Heart left ventricle (tissue), 13 donors: ENCODE measurements at regions not wholly inside any gene's neighbourhood (a gene's known extent, or its start where the extent isn't known, plus 50 kb on each side); places are given as distances from the start of the nearest gene placed in this dataset.

Experiments used
- CTCF ChIP-seq, 12 donors: fragments of 200-600 bp; sonication (generic) in 4 of 12; IDR thresholded peaks; one replicate each; pipeline versions ENCODE4 v1.5.0 to v1.8.0; 2018 to 2022; ENCODE audit warnings: antibody characterized with exemption in 12 of 12, mild to moderate bottlenecking in 5 of 12
- POLR2A ChIP-seq, 2 donors: fragments of 450-650 bp; IDR thresholded peaks; one replicate each; pipeline ENCODE4 v1.6.1; 2017; ENCODE audit warnings: antibody characterized with exemption in 2 of 2, mild to moderate bottlenecking in 2 of 2, moderate library complexity in 2 of 2
- donor health status: ischemic (EF 13 %, LVEDD 7.1; RV severe dilation, severe dysfunction).
- donor health status: DM: no; HTN: yes; CAD: no.
- donor health status: DM: no; HTN: no; CAD: no.
- donor health status: ischemic (EF 25% LVEDD 6.9; RV normal size, moderate dysfunction).
- donor health status: ischemic (EF 25% LVEDD 5.7; RV mildly dilated, moderate dysfunction).
- donor health status: ischemic (EF 35%, LVEDD 5.7; RV mildly dilated, moderate dysfunction).
- donor health status: nonischemic (EF 11% LVEDD 7.7; RV severe dilation, severe dysfunction).
- donor health status: DM: yes; HTN: yes; CAD: no.
- donor health status: PGD.
- donor health status: ischemic (EF 29% LVEDD 5.4; RV normal size, mild dysfunction).
- donor health status: nonischemic (EF 23%, LVEDD 6.1; RV moderate dilation, normal function).

- TF ChIP-seq CTCF (IDR thresholded peaks at IDR 0.05) = no peak
- TF ChIP-seq POLR2A (IDR thresholded peaks at IDR 0.05) = no peak
Observed at GRCh38 chr4:118587116-118587831, 97.9 kb upstream of the METTL14 start.
